Caco-2 (cell line): ENCODE measurements at regions not wholly inside any gene's neighbourhood (a gene's known extent, or its start where the extent isn't known, plus 50 kb on each side); places are given as distances from the start of the nearest gene placed in this dataset.

Source experiments
- BruUV-seq: library from RNA; stranded (reverse); fragments of 400-500 nt; replicated peaks from 2 replicates; lab custom pipeline; 2021; lab: Mats Ljungman, UMichigan
- CTCF ChIA-PET: fragments of 300-600 bp; sonication (Branson Sonifier 250); formaldehyde crosslinking; loops from one replicate; lab custom pipeline; 2022; ENCODE audit warnings: antibody characterized with exemption; lab: Charles Lee
- POLR2A ChIA-PET: fragments of 300-600 bp; sonication (Branson Sonifier 250); formaldehyde crosslinking; loops from one replicate; lab custom pipeline; 2022; ENCODE audit warnings: antibody characterized with exemption; lab: Charles Lee
- DNase-seq, 2 experiments: peaks; one replicate each; pipeline versions ENCODE4 v3.0.0 to v3.0.0-alpha.2; 2020 to 2022
- H3K27me3 ChIP-seq: replicated peaks from 2 replicates; pipeline ENCODE4 v1.6.0; 2011; ENCODE audit warnings: low read length; ENCODE audit not compliant: control insufficient read depth, insufficient read depth
- H3K36me3 ChIP-seq: 2 replicates; pipeline ENCODE4 v1.5.1; 2011; ENCODE audit warnings: low read length; ENCODE audit not compliant: control insufficient read depth, insufficient read depth
- H3K4me1 ChIP-seq: fragments of 250-450 bp; sonication (Bioruptor Pico); 2 replicates; pipeline ENCODE4 v1.5.1; 2020; ENCODE audit warnings: mild to moderate bottlenecking
- H3K4me3 ChIP-seq: 2 replicates; pipeline ENCODE4 v1.5.1; 2011; ENCODE audit warnings: low read depth, mild to moderate bottlenecking, control low read depth, low read length
- H3K9me3 ChIP-seq: fragments of 250-450 bp; sonication (Bioruptor Pico); 2 replicates; pipeline ENCODE4 v1.5.1; 2020; ENCODE audit warnings: mild to moderate bottlenecking, moderate library complexity
- H3K27ac Mint-ChIP-seq: one replicate; pipeline ENCODE4 v1.8.0; 2022; ENCODE audit warnings: mixed read lengths; ENCODE audit not compliant: unreplicated experiment
- H3K27me3 Mint-ChIP-seq: one replicate; pipeline ENCODE4 v1.8.0; 2022; ENCODE audit warnings: mixed read lengths; ENCODE audit not compliant: insufficient read depth, unreplicated experiment
- H3K36me3 Mint-ChIP-seq: one replicate; pipeline ENCODE4 v1.8.0; 2022; ENCODE audit warnings: mild to moderate bottlenecking, mixed read lengths; ENCODE audit not compliant: insufficient read depth, unreplicated experiment
- H3K4me1 Mint-ChIP-seq: one replicate; pipeline ENCODE4 v1.8.0; 2022; ENCODE audit warnings: low read depth, mixed read lengths; ENCODE audit not compliant: unreplicated experiment
- H3K4me3 Mint-ChIP-seq: one replicate; pipeline ENCODE4 v1.8.0; 2022; ENCODE audit warnings: mild to moderate bottlenecking, moderate library complexity, mixed read lengths; ENCODE audit not compliant: unreplicated experiment
- H3K9me3 Mint-ChIP-seq: one replicate; pipeline ENCODE4 v1.8.0; 2022; ENCODE audit warnings: mixed read lengths; ENCODE audit not compliant: unreplicated experiment
- CTCF ChIP-seq, 2 experiments: fragments of 200-600 bp in 1 of 2; IDR thresholded peaks; 1 replicate in 1 of 2; 2 replicates in 1 of 2; pipeline versions ENCODE4 v1.5.1 to v1.8.0; 2011 to 2022; ENCODE audit warnings: antibody characterized with exemption in 1 of 2, control low read depth in 1 of 2, inconsistent platforms in 1 of 2, low read depth in 1 of 2, low read length in 1 of 2, mild to moderate bottlenecking in 1 of 2, moderate library complexity in 1 of 2; ENCODE audit not compliant: insufficient read depth in 1 of 2, severe bottlenecking in 1 of 2, unreplicated experiment in 1 of 2
- intact Hi-C: fragments of 100-400 bp; cut with micrococcal nuclease; formaldehyde crosslinking; loops from one replicate; pipeline ENCODE4 v1.10.0; 2022; ENCODE audit not compliant: unreplicated experiment

- Mint-ChIP-seq H3K4me3 (no peak overlapping the region), H3K9me3 (peaks cover 9% of the 10 kb centered on the region), H3K36me3 (no peaks in the 10 kb centered on the region), H3K4me1 (no peaks in the 10 kb centered on the region), H3K27me3 (peaks cover 7% of the 10 kb centered on the region), H3K27ac (no peak overlapping the region)
- Histone ChIP-seq H3K9me3 (no peaks in the 10 kb centered on the region), H3K4me1 (no peaks in the 10 kb centered on the region), H3K27me3 (no peaks in the 10 kb centered on the region), H3K4me3 (no peak overlapping the region), H3K36me3 (no peaks in the 10 kb centered on the region)
- no peak for TF ChIP-seq CTCF (IDR thresholded peaks at IDR 0.05; ENCODE audit: insufficient read depth in 1 of 2, low read depth in 1 of 2, low read length in 1 of 2, severe bottlenecking in 1 of 2, unreplicated experiment in 1 of 2)
- CTCF ChIA-PET = no interaction called here
- POLR2A ChIA-PET = no interaction called here
- DNase-seq = no peak
- intact Hi-C loops = no loop called here
- no TSS peak for BruUV-seq
These were observed 67.2 kb upstream of the IFNAR2 start for GRCh38 chr21:33162436-33162951.

- Mint-ChIP-seq H3K36me3 (no peaks in the 10 kb centered on the region), H3K4me1 (no peaks in the 10 kb centered on the region), H3K9me3 (no peaks in the 10 kb centered on the region), H3K4me3 (no peak overlapping the region), H3K27ac (no peak overlapping the region), H3K27me3 (peaks cover 17% of the 10 kb centered on the region)
- BruUV-seq = no TSS peak
- no peaks in the 10 kb centered on the region for H3K9me3 ChIP-seq
- H3K27me3 ChIP-seq = no peaks in the 10 kb centered on the region; the same call in none of the 2 replicates
- no peaks in the 10 kb centered on the region for H3K36me3 ChIP-seq
- POLR2A ChIA-PET = no interaction called here
- H3K4me1 ChIP-seq = no peaks in the 10 kb centered on the region
- intact Hi-C loops = no loop called here
- H3K4me3 ChIP-seq = no peak overlapping the region
- no peak for TF ChIP-seq CTCF (IDR thresholded peaks at IDR 0.05; ENCODE audit: insufficient read depth in 1 of 2, low read depth in 1 of 2, low read length in 1 of 2, severe bottlenecking in 1 of 2, unreplicated experiment in 1 of 2)
- DNase-seq = no peak
- CTCF ChIA-PET = no interaction called here
These were observed 60.9 kb upstream of the IFNAR2 start for GRCh38 chr21:33168886-33169285.

- BruUV-seq = no TSS peak
- H3K4me1 ChIP-seq = no peaks in the 10 kb centered on the region
- H3K27ac Mint-ChIP-seq = no peak overlapping the region
- H3K36me3 ChIP-seq = no peaks in the 10 kb centered on the region
- H3K9me3 ChIP-seq = no peaks in the 10 kb centered on the region
- ChIA-PET CTCF (no interaction called here), POLR2A (no interaction called here)
- no peaks in the 10 kb centered on the region for H3K9me3 Mint-ChIP-seq
- H3K4me1 Mint-ChIP-seq = no peaks in the 10 kb centered on the region
- peaks cover 17% of the 10 kb centered on the region for H3K27me3 Mint-ChIP-seq
- intact Hi-C loops = no loop called here
- no peak overlapping the region for H3K4me3 Mint-ChIP-seq
- no peak overlapping the region for H3K4me3 ChIP-seq
- no peak for DNase-seq
- H3K36me3 Mint-ChIP-seq = no peaks in the 10 kb centered on the region
- no peak for TF ChIP-seq CTCF (IDR thresholded peaks at IDR 0.05; ENCODE audit: insufficient read depth in 1 of 2, low read depth in 1 of 2, low read length in 1 of 2, severe bottlenecking in 1 of 2, unreplicated experiment in 1 of 2)
- H3K27me3 ChIP-seq = no peaks in the 10 kb centered on the region; the same call in none of the 2 replicates
These were observed 60.4 kb upstream of the IFNAR2 start for GRCh38 chr21:33169359-33169758.
